GM20431 (cell line): ENCODE measurements at regions not wholly inside any gene's neighbourhood (a gene's known extent, or its start where the extent isn't known, plus 50 kb on each side); places are given as distances from the start of the nearest gene placed in this dataset.

Experiments
- in situ Hi-C: fragments of 300-500 bp; cut with MseI, MboI; formaldehyde crosslinking; loops from one replicate; pipeline ENCODE4 v1.15.0; 2020; ENCODE audit warnings: low sequenced_read_pairs; ENCODE audit not compliant: unreplicated experiment

- in situ Hi-C loops, result no loop called here
Observed at GRCh38 chr7:34263168-34263567, 357.8 kb downstream of the BMPER start.

GRCh38 chr7:34269084-34269483 is 363.7 kb downstream of the BMPER start:
- in situ Hi-C loops, result no loop called here

GRCh38 chr7:34275624-34276023 is 370.3 kb downstream of the BMPER start:
- in situ Hi-C loops, result no loop called here

GRCh38 chr7:34277016-34277802 is 371.9 kb downstream of the BMPER start:
- in situ Hi-C loops, result no loop called here

- in situ Hi-C loops, result no loop called here
Observed at GRCh38 chr7:34277803-34278199, 372.5 kb downstream of the BMPER start.

GRCh38 chr7:34281260-34281659 is 375.9 kb downstream of the BMPER start:
- in situ Hi-C loops, result no loop called here

- in situ Hi-C loops, result no loop called here
Observed at GRCh38 chr7:34282271-34282670, 375.7 kb upstream of the NPSR1 start.

- in situ Hi-C loops, result no loop called here
Observed at GRCh38 chr7:34296663-34297062, 361.4 kb upstream of the NPSR1 start.

- in situ Hi-C loops, result no loop called here
Observed at GRCh38 chr7:34298492-34299013, 359.5 kb upstream of the NPSR1 start.

- in situ Hi-C loops, result no loop called here
Observed at GRCh38 chr7:34299066-34299465, 359.0 kb upstream of the NPSR1 start.

GRCh38 chr7:34307540-34307939 is 350.5 kb upstream of the NPSR1 start:
- in situ Hi-C loops, result no loop called here

GRCh38 chr7:34308595-34308994 is 349.4 kb upstream of the NPSR1 start:
- in situ Hi-C loops, result no loop called here

- in situ Hi-C loops, result no loop called here
Observed at GRCh38 chr7:34309116-34309515, 348.9 kb upstream of the NPSR1 start.

- in situ Hi-C loops, result no loop called here
Observed at GRCh38 chr7:34309584-34309983, 348.4 kb upstream of the NPSR1 start.

GRCh38 chr7:34311591-34311990 is 346.4 kb upstream of the NPSR1 start:
- in situ Hi-C loops, result no loop called here

GRCh38 chr7:34312624-34313023 is 345.4 kb upstream of the NPSR1 start:
- in situ Hi-C loops, result no loop called here

GRCh38 chr7:34313289-34313688 is 344.7 kb upstream of the NPSR1 start:
- in situ Hi-C loops, result no loop called here

- in situ Hi-C loops, result no loop called here
Observed at GRCh38 chr7:34315032-34315431, 343.0 kb upstream of the NPSR1 start.

- in situ Hi-C loops, result no loop called here
Observed at GRCh38 chr7:34317039-34317438, 341.0 kb upstream of the NPSR1 start.

- in situ Hi-C loops, result no loop called here
Observed at GRCh38 chr7:34320412-34320811, 337.6 kb upstream of the NPSR1 start.

- in situ Hi-C loops, result no loop called here
Observed at GRCh38 chr7:34320926-34321661, 336.9 kb upstream of the NPSR1 start.
